Thoracic aorta (tissue), 2 donors: ENCODE measurements at regions not wholly inside any gene's neighbourhood (a gene's known extent, or its start where the extent isn't known, plus 50 kb on each side); places are given as distances from the start of the nearest gene placed in this dataset.

Experiments
- ATAC-seq: fragments of 150-250 bp; one replicate; pipeline ENCODE4 v1.8.0; 2017; ENCODE audit warnings: low read depth; ENCODE audit not compliant: insufficient number of reproducible peaks, low FRiP score
- DNase-seq: peaks from one replicate; pipeline ENCODE4 v3.0.0-alpha.2; 2020; ENCODE audit warnings: low spot score
- H3K27ac ChIP-seq, 2 donors: fragments of 200-600 bp; sonication (generic); 1 replicate in 1 of 2; 2 replicates in 1 of 2; pipeline ENCODE4 v1.5.1; 2016; ENCODE audit warnings: mild to moderate bottlenecking in 2 of 2, moderate library complexity in 2 of 2
- H3K27me3 ChIP-seq: fragments of 200-600 bp; sonication (generic); replicated peaks from 2 replicates; pipeline ENCODE4 v1.6.0; 2016; ENCODE audit warnings: mild to moderate bottlenecking; ENCODE audit not compliant: insufficient read depth
- H3K36me3 ChIP-seq: fragments of 200-600 bp; sonication (generic); one replicate; pipeline ENCODE4 v1.5.1; 2016
- H3K4me1 ChIP-seq, 2 donors: fragments of 200-600 bp; sonication (generic); 1 replicate in 1 of 2; 2 replicates in 1 of 2; pipeline versions ENCODE4 v1.5.1 to v1.6.0; 2016; ENCODE audit warnings: low read depth in 2 of 2, mild to moderate bottlenecking in 1 of 2; ENCODE audit not compliant: control insufficient read depth in 1 of 2
- H3K4me3 ChIP-seq: fragments of 200-600 bp; sonication (generic); 2 replicates; pipeline ENCODE4 v1.5.1; 2016; ENCODE audit warnings: mild to moderate bottlenecking
- H3K9me3 ChIP-seq: fragments of 200-600 bp; sonication (generic); 2 replicates; pipeline ENCODE4 v1.5.1; 2016
- TF ChIP-seq, protein P1 (sequence below): fragments of 200-600 bp; sonication (generic); IDR thresholded peaks from one replicate; pipeline ENCODE4 v1.5.1; 2019; ENCODE audit warnings: antibody characterized with exemption

DNA sequence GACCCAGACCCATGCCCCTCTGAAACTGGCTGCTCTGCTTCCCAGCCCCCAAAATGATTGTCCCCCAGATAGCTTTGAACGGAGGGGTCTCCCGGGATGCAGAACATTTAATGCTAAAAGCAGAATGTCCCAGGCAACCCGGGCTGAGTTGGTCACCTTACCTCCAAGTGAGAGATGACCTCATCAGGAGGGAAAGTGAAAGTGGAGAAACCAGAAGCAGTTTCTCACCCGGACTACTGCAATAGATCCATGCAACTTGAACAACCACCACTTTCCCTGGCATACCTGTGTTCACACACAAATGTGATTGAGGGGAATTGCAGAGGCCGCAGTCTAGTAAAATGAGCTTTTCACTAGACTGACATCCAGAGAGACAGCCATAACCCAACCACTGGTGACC, 75.3 kb upstream of the NPAS2 start:
- H3K4me3 ChIP-seq, result no peak overlapping the region
- DNase-seq (no peak), ATAC-seq (no peak)
- no peaks in the 10 kb centered on the region for H3K27me3 ChIP-seq
- H3K36me3 ChIP-seq, result no peaks in the 10 kb centered on the region
- TF ChIP-seq, protein P1, sequence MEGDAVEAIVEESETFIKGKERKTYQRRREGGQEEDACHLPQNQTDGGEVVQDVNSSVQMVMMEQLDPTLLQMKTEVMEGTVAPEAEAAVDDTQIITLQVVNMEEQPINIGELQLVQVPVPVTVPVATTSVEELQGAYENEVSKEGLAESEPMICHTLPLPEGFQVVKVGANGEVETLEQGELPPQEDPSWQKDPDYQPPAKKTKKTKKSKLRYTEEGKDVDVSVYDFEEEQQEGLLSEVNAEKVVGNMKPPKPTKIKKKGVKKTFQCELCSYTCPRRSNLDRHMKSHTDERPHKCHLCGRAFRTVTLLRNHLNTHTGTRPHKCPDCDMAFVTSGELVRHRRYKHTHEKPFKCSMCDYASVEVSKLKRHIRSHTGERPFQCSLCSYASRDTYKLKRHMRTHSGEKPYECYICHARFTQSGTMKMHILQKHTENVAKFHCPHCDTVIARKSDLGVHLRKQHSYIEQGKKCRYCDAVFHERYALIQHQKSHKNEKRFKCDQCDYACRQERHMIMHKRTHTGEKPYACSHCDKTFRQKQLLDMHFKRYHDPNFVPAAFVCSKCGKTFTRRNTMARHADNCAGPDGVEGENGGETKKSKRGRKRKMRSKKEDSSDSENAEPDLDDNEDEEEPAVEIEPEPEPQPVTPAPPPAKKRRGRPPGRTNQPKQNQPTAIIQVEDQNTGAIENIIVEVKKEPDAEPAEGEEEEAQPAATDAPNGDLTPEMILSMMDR, result no peak
- peaks cover 4 to 17% of the 10 kb centered on the region in 2 donors for H3K4me1 ChIP-seq
- no peaks in the 10 kb centered on the region for H3K9me3 ChIP-seq
- no peak overlapping the region for H3K27ac ChIP-seq

DNA sequence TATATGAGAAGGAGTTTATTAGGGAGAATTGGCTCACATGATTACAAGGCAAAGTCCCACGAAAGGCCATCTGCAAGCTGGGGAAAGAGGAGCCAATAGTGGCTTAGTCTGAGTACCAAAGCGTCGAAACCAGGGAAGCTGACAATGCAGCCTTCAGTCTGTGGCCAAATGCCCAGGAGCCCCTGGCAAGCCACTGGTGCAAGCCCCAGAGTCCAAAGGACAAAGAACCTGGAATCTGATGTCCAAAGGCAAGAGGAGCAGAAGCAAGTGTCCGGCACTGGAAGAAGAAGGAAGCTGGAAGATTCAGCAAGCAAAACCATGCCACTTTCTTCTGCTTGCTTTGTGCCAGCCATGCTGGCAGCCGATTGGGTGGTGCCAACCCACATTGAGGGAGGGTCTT, 74.3 kb upstream of the NPAS2 start:
- H3K27ac ChIP-seq, result no peak overlapping the region
- H3K4me1 ChIP-seq, result peaks cover 4 to 17% of the 10 kb centered on the region in 2 donors
- TF ChIP-seq, protein P1, result no peak
- no peaks in the 10 kb centered on the region for H3K36me3 ChIP-seq
- no peaks in the 10 kb centered on the region for H3K9me3 ChIP-seq
- no peaks in the 10 kb centered on the region for H3K27me3 ChIP-seq
- ATAC-seq (no peak), DNase-seq (no peak)
- H3K4me3 ChIP-seq, result no peak overlapping the region

DNA sequence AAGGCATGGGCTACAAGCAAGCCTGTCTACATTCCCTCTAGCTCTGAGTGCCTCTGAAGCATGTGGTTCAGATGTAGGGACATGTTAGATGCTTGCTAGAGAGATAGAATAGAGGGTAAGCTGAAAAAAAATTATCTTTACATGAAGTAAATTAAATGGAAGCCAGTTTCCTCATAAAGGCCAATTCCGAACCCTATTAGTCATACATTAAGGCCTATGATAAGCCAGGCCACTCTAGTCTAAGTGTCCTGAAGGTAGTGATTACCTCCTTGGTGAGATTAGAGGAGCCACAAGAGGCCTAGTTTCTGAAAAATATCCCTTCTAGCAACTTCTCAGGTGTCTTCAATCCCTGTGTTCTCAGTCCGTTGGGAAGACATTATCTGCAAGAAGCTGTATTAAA, 72.4 kb upstream of the NPAS2 start:
- no peak for DNase-seq

GRCh38 chr2:100747996-100748615, 71.8 kb upstream of the NPAS2 start:
- no peak overlapping the region for H3K4me3 ChIP-seq
- no peak overlapping the region for H3K27ac ChIP-seq
- no peak for ATAC-seq
- TF ChIP-seq, protein P1, result no peak
- H3K9me3 ChIP-seq, result no peaks in the 10 kb centered on the region
- DNase-seq, result no peak
- no peaks in the 10 kb centered on the region for H3K27me3 ChIP-seq
- no peaks in the 10 kb centered on the region for H3K36me3 ChIP-seq
- H3K4me1 ChIP-seq, result peaks cover 7 to 19% of the 10 kb centered on the region in 2 donors

More for the DNA sequence above, 72.4 kb upstream of the NPAS2 start:
- Histone ChIP-seq H3K27me3 (no peaks in the 10 kb centered on the region), H3K4me3 (no peak overlapping the region), H3K27ac (no peak overlapping the region), H3K36me3 (no peaks in the 10 kb centered on the region), H3K9me3 (no peaks in the 10 kb centered on the region), H3K4me1 (peaks cover 5 to 19% of the 10 kb centered on the region in 2 donors)
- ATAC-seq, result no peak
- TF ChIP-seq, protein P1, result no peak

DNA sequence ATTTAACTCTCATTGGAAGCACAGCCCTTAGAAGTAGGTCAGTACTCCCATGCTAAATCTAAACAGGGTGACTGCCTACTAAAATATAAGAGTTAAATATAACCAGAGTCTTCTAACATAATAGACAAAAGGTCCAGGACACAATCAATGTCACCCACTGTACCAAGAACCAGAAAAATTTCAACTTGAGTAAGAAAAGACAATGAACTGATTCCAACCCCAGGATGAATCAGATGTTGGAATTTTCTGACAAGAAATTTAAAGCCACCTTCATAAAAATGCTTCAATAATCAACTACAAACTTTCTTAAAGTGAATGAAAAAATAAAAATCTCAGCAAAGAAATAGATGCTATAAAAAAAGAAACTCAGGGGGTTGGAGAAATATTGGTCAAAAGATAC, 71.3 kb upstream of the NPAS2 start:
- no peaks in the 10 kb centered on the region for H3K9me3 ChIP-seq
- no peak for ATAC-seq

More for the DNA sequence above, 71.3 kb upstream of the NPAS2 start:
- no peaks in the 10 kb centered on the region for H3K27me3 ChIP-seq
- H3K27ac ChIP-seq, result no peak overlapping the region
- H3K4me3 ChIP-seq, result no peak overlapping the region
- H3K4me1 ChIP-seq, result peaks cover 12 to 22% of the 10 kb centered on the region in 2 donors
- DNase-seq, result no peak
- no peaks in the 10 kb centered on the region for H3K36me3 ChIP-seq
- TF ChIP-seq, protein P1, result no peak
